Dermis blood vessel endothelial cell (primary cell): ENCODE measurements at regions not wholly inside any gene's neighbourhood (a gene's known extent, or its start where the extent isn't known, plus 50 kb on each side); places are given as distances from the start of the nearest gene placed in this dataset.

Source experiments
- DNase-seq: peaks from one replicate; pipeline ENCODE4 v3.0.0; 2010

GRCh38 chr7:13327669-13328068 lies 640.2 kb downstream of the ARL4A start:
- DNase-seq: no peak

GRCh38 chr7:13333371-13333770 lies 645.9 kb downstream of the ARL4A start:
- no peak for DNase-seq

GRCh38 chr7:13336227-13336626 lies 648.8 kb downstream of the ARL4A start:
- DNase-seq: no peak

DNA sequence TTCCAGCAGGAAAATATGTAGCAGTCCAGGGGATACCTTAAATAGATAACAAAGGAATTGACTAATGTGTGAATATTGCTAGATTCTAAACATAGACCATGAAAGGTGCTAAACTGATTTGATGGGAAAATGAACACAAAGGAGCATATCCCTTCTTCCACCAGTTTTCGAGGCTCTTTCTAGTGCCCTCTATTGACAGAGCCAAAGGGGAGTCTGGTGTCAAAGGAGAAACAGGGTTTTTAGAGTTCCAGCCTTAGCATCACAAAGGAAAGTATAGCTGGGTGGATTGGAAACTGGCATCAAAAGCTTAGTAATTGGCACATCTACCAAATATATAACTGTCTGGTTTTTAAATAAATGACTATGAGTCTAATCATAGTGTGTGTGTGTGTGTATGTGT lies 636.8 kb downstream of the ETV1 start:
- no peak for DNase-seq

GRCh38 chr7:13359656-13360055 lies 629.8 kb downstream of the ETV1 start:
- no peak for DNase-seq

- no peak for DNase-seq
These were observed 602.7 kb downstream of the ETV1 start for GRCh38 chr7:13386741-13387140.

- DNase-seq: no peak
These were observed 581.6 kb downstream of the ETV1 start for GRCh38 chr7:13407911-13408310.

DNA sequence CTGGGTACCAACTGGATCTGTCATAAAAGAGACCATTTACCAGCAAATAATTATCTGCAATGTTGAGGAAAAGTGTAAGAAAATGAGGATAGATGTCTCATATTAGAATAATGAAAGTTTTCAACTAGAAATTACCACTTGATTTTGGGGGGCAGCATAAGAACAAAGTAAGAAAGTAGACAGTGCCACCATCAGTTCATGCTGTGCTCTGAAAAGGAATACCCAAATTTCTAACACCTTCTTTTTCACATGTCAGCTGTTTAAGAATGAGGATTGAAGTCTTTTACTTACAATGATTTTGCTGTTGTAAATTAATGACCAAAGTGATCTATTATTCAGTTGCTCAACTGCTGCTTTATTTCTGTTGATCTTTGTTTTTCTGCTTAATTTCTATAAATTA lies 578.3 kb downstream of the ETV1 start:
- no peak for DNase-seq

GRCh38 chr7:13411636-13412035 lies 577.8 kb downstream of the ETV1 start:
- DNase-seq: no peak

- no peak for DNase-seq
These were observed 575.3 kb downstream of the ETV1 start for GRCh38 chr7:13414181-13414580.

DNA sequence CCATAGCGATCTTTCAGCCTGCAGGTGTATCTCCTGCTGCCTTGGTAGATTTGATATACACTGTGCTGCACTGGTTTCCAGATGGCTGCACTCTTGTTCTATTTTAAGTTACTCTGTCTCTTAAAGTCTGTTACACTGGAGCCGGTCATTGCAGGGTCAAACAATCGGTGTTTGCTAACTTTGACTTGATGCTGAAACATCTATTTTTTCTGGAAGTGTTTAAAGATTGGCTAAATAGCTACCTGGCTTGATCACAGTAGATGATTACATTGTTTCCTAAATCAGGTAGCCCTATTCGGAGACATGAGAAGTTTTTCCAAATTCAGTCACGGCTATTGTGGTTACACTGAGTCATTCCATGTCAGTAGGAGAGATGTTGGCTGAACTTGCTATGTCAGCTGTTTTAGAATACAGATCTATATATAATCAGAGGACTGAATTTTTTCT lies 574.8 kb downstream of the ETV1 start:
- no peak for DNase-seq

GRCh38 chr7:13416071-13416470 lies 573.4 kb downstream of the ETV1 start:
- no peak for DNase-seq

DNA sequence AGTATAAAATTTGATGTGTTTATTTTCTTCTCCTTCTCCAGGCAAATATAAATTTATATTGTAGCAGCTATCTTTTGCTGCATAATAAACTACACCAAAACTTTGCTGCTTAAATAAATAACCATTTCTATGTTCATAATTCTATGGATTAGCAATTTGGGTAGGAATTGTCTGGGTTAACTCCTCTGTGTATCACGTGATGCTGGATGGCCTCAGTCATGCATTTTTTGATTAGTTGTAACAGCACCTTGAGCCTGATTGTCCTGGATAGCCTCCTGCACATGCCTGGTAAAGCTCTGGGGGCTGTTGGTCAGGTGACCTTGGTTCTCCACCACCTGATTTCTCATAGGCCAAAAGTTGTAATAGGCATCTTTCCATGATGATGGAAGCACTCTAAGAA lies 572.9 kb downstream of the ETV1 start:
- no peak for DNase-seq

GRCh38 chr7:13420726-13421125 lies 568.7 kb downstream of the ETV1 start:
- no peak for DNase-seq

GRCh38 chr7:13421776-13422175 lies 567.7 kb downstream of the ETV1 start:
- DNase-seq: no peak

- DNase-seq: no peak
These were observed 555.5 kb downstream of the ETV1 start for GRCh38 chr7:13433946-13434345.

- no peak for DNase-seq
These were observed 547.2 kb downstream of the ETV1 start for GRCh38 chr7:13442226-13442625.

DNA sequence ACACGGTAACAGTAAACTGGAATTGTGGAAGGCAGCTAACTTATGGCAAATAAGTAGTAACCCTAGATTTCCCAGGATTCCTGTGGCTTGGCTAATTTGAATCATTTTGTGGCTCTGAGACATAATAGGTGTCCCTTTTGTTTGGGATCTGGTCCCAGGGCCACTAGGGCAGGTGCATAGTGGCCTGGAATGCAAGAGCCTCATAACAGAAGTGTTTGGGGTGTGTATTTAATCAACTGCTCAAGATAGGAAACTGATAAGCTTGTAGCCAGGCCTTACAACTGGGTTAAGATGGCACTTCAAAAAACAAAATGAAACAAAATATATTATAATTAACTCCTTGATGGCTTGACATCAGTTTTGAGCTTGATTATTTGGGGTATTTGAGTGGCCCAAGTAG lies 541.8 kb downstream of the ETV1 start:
- no peak for DNase-seq

DNA sequence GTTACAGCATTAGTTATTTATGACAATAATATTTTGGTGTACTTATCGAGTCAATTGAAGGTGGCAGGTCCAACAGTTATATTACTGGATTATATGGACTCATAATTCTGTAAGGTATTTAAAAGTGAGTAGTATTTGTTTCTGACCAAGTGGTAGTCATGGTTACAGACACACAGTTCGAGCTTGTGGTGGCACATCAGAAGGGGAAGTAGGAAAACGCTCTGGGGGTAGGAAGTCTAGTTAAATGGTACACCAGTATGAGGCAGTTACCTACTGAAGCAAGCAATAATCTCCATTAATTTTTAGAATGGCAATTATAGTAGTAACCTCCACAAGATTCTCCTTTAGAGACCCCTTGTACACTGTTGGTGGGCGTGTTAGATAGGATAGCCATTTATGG lies 541.2 kb downstream of the ETV1 start:
- DNase-seq: no peak

- DNase-seq: no peak
These were observed 540.0 kb downstream of the ETV1 start for GRCh38 chr7:13449460-13449859.

- no peak for DNase-seq
These were observed 534.4 kb downstream of the ETV1 start for GRCh38 chr7:13454916-13455592.

DNA sequence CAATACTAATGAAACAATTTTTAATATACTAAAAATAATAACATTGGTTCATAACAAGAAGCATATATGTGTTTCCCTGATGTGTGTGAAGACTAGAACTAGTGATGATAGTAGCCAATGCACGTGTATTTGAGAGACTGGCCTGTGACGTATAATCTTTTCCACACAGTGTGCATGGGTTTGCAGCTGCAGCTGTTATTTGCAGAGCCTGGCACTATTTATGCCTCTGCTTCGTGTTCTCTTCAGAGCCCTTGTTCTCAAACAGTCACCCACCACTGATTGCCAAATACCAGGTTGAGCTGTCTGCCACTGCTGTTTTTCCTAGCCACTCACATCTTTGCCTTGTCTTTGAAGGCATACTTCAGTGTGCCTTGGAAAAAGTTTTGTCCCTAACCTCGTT lies 531.7 kb downstream of the ETV1 start:
- no peak for DNase-seq

DNA sequence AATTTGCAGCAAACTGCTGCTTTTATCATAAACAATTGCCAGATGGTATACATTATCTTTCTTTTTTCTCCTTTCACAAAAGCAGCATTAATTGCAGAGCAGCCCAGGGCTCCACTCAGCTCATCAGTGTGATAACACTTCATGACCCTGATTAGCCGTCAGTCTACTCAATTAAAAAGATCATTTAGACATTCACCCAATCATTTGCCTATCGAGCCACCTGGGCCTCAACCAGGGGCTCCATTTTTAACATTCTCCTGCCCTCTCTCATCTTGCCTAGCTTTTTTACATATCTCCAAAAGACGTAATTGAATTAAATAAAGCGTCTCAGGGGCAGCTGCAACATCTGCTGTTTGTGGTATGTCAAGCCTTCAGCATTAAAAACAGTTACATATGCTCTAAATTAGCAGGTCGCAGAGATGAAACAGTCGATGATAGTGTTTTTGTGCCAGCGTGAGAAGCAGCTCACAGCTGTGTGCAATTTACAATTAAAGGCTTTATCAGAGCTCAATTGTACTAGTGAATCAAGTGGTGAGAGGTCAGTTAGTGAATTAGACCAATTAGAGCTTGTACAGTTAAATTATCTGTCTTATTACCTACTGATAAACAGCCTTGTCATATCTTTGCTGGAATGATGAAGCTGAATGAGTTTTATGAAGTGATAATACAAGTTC lies 522.5 kb downstream of the ETV1 start:
- no peak for DNase-seq

GRCh38 chr7:13476881-13477444 lies 512.5 kb downstream of the ETV1 start:
- no peak for DNase-seq
